ENCODE measurements at regions not wholly inside any gene's neighbourhood (a gene's known extent, or its start where the extent isn't known, plus 50 kb on each side); places are given as distances from the start of the nearest gene placed in this dataset.

GRCh38 chr6:22078802-22079545 is 217.9 kb downstream of the PRL start:
- TF ChIP-seq CTCF (IDR thresholded peaks at IDR 0.05) (no peak), POLR2A (IDR thresholded peaks at IDR 0.05) (no peak)
